ENCODE measurements at regions not wholly inside any gene's neighbourhood (a gene's known extent, or its start where the extent isn't known, plus 50 kb on each side); places are given as distances from the start of the nearest gene placed in this dataset.

DNA sequence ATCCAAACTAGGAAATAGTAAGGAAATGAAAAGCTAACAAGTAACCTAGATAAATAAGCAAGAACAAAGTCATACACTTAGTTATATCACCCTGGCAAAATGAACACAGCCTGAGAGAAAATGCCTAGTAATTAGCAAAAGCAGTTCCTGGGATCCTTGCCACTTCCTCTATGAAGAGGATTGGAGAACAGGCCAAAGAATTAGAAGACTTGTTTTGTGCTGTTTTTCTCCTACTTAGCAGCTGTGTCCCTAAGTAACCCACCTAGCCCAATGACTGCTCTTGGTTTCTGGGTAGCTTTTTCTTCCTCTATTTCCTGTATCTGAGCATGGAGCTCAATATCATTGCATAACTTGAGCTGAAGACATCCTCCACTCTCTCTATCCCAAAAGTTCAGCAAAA is 713.9 kb downstream of the ETS1 start:
- H3K27ac ChIP-seq (ENCODE audit: low read depth in 2 of 2, low read length in 1 of 2): no peak overlapping the region
- no peak for DNase-seq
- no peaks in the 10 kb centered on the region for H3K36me3 ChIP-seq (replicated peaks in 1 of 2; ENCODE audit: control insufficient read depth in 1 of 2, insufficient read depth in 2 of 2, low read length in 1 of 2)
- no peaks in the 10 kb centered on the region for H3K9me3 ChIP-seq
- no peak overlapping the region for H3K4me2 ChIP-seq
- CTCF ChIA-PET: interaction anchor here (1.1 to 1.4 kb wide), 3 partner anchors 10 to 30 kb away, joined by 3 to 5 read pairs (median 3); no protein-coding TSS in a partner anchor
- H3K4me3 ChIP-seq (ENCODE audit: low read depth in 2 of 2, low read length in 1 of 2): no peak overlapping the region
- H3K27me3 ChIP-seq (ENCODE audit: insufficient read depth): no peaks in the 10 kb centered on the region
- H3K79me2 ChIP-seq (ENCODE audit: insufficient read depth): no peaks in the 10 kb centered on the region
- no peaks in the 10 kb centered on the region for H4K20me1 ChIP-seq (ENCODE audit: insufficient read depth)
- H3K9ac ChIP-seq: no peak overlapping the region
- TF ChIP-seq FOXM1 (IDR thresholded peaks at IDR 0.05; ENCODE audit: low read depth) (no peak), USF2 (IDR thresholded peaks at IDR 0.05; ENCODE audit: borderline replicate concordance, low read depth, low read length) (no peak), MEF2A (IDR thresholded peaks at IDR 0.05; ENCODE audit: borderline replicate concordance, low read depth) (no peak), PBX3 (IDR thresholded peaks at IDR 0.05) (no peak), RAD21 (IDR thresholded peaks at IDR 0.05; ENCODE audit: low read length) (no peak), TCF12 (IDR thresholded peaks at IDR 0.05) (no peak), IRF3 (IDR thresholded peaks at IDR 0.05; ENCODE audit: low read depth, low read length) (no peak), GABPA (IDR thresholded peaks at IDR 0.05; ENCODE audit: low read depth) (no peak), NRF1 (IDR thresholded peaks at IDR 0.05; ENCODE audit: low read depth, low read length) (no peak), TEAD4 (IDR thresholded peaks at IDR 0.05; ENCODE audit: borderline replicate concordance, insufficient read depth) (no peak), POLR2AphosphoS5 (IDR thresholded peaks at IDR 0.05; ENCODE audit: low read depth, low read length) (no peak), FOSL2 (IDR thresholded peaks at IDR 0.05; ENCODE audit: borderline replicate concordance, low read depth) (no peak)
- TF ChIP-seq, protein P1, sequence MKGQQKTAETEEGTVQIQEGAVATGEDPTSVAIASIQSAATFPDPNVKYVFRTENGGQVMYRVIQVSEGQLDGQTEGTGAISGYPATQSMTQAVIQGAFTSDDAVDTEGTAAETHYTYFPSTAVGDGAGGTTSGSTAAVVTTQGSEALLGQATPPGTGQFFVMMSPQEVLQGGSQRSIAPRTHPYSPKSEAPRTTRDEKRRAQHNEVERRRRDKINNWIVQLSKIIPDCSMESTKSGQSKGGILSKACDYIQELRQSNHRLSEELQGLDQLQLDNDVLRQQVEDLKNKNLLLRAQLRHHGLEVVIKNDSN (IDR thresholded peaks at IDR 0.05; ENCODE audit: borderline replicate concordance, low read depth): no peak
- TF ChIP-seq, protein P2, sequence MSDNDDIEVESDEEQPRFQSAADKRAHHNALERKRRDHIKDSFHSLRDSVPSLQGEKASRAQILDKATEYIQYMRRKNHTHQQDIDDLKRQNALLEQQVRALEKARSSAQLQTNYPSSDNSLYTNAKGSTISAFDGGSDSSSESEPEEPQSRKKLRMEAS (IDR thresholded peaks at IDR 0.05; ENCODE audit: low read depth): no peak
- TF ChIP-seq, protein P3, sequence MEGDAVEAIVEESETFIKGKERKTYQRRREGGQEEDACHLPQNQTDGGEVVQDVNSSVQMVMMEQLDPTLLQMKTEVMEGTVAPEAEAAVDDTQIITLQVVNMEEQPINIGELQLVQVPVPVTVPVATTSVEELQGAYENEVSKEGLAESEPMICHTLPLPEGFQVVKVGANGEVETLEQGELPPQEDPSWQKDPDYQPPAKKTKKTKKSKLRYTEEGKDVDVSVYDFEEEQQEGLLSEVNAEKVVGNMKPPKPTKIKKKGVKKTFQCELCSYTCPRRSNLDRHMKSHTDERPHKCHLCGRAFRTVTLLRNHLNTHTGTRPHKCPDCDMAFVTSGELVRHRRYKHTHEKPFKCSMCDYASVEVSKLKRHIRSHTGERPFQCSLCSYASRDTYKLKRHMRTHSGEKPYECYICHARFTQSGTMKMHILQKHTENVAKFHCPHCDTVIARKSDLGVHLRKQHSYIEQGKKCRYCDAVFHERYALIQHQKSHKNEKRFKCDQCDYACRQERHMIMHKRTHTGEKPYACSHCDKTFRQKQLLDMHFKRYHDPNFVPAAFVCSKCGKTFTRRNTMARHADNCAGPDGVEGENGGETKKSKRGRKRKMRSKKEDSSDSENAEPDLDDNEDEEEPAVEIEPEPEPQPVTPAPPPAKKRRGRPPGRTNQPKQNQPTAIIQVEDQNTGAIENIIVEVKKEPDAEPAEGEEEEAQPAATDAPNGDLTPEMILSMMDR (IDR thresholded peaks at IDR 0.05): no peak
- H3K4me1 ChIP-seq (ENCODE audit: control insufficient read depth in 1 of 2, insufficient read depth in 2 of 2, low read depth in 1 of 2, low read length in 1 of 2): no peaks in the 10 kb centered on the region
- no peaks in the 10 kb centered on the region for H3F3A ChIP-seq (replicated peaks; ENCODE audit: insufficient read depth)
- H3K9me2 ChIP-seq: no peaks in the 10 kb centered on the region
- POLR2A ChIA-PET: interaction anchor here (0.6 kb wide), 1 partner anchor 299 kb away, joined by 3 read pairs; no protein-coding TSS in a partner anchor
- no peak overlapping the region for H2AFZ ChIP-seq (ENCODE audit: low read depth)

All from SK-N-SH (cell line).